ENCODE measurements at regions not wholly inside any gene's neighbourhood (a gene's known extent, or its start where the extent isn't known, plus 50 kb on each side); places are given as distances from the start of the nearest gene placed in this dataset.

DNA sequence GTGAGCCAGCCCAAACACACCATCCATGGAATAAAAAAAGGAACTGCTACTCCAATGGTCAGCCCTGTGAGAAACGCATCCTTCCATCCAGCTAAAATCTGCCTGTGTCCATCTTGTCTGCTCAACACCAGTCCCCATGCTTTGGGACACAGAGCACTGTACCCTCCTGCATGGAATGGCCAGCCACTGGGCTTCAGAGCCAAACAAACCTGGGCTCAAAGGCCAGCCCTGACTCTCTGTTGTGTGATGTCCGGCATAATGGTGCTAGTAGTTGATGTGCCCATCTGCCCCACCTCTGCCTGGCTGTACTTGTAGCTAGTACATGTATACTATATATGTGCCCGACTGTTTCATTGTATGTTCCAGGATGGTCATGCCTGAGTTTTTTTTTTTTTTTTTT lies 77.6 kb upstream of the AMZ2 start:
- Histone ChIP-seq H3K9ac (ENCODE audit: low read depth, low read length) (no peak overlapping the region), H3K4me3 (ENCODE audit: insufficient read depth, low read depth, low read length) (no peak overlapping the region), H3K56ac (ENCODE audit: extremely low read depth, insufficient read depth, low read length) (no peak overlapping the region), H2BK120ac (ENCODE audit: low read depth, low read length) (no peak overlapping the region), H2AK5ac (ENCODE audit: low read depth, low read length) (no peak overlapping the region), H3K14ac (replicated peaks; ENCODE audit: low read depth, low read length) (no peak overlapping the region), H4K20me1 (ENCODE audit: insufficient read depth, low read length) (no peaks in the 10 kb centered on the region), H3K9me3 (ENCODE audit: control insufficient read depth, insufficient read depth, low read length) (no peaks in the 10 kb centered on the region), H3K4me2 (ENCODE audit: low read depth, low read length) (no peak overlapping the region), H3K36me3 (ENCODE audit: control insufficient read depth, insufficient read depth, low read length) (no peaks in the 10 kb centered on the region), H3K18ac (ENCODE audit: low read depth, low read length) (no peak overlapping the region), H3K4ac (ENCODE audit: low read depth, low read length) (no peak overlapping the region), H2BK5ac (ENCODE audit: low read depth, low read length, poor library complexity, severe bottlenecking) (no peak overlapping the region), H3K27me3 (ENCODE audit: control insufficient read depth, insufficient read depth, low read length) (peaks cover 3% of the 10 kb centered on the region; the same call in 1 of the 2 replicates), H2AK9ac (replicated peaks; ENCODE audit: low read depth, low read length, poor library complexity) (no peak overlapping the region), H3K27ac (ENCODE audit: insufficient read depth, low read length) (no peak overlapping the region), H2BK15ac (ENCODE audit: low read depth, low read length) (no peak overlapping the region), H2BK20ac (ENCODE audit: low read depth, low read length) (no peak overlapping the region), H3K79me1 (ENCODE audit: low read depth in 1 of 2, low read length in 2 of 2) (no peaks in the 10 kb centered on the region), H4K91ac (ENCODE audit: insufficient read depth, low read depth, low read length) (no peak overlapping the region), H3K9me1 (ENCODE audit: insufficient read depth, low read length) (no peaks in the 10 kb centered on the region), H3K4me1 (ENCODE audit: control insufficient read depth, insufficient read depth, low read length) (no peaks in the 10 kb centered on the region), H3K23ac (ENCODE audit: low read depth, low read length) (no peak overlapping the region), H4K8ac (ENCODE audit: low read depth in 2 of 2, low read length in 2 of 2) (no peak overlapping the region), H4K5ac (ENCODE audit: low read depth, low read length) (no peak overlapping the region), H2AFZ (replicated peaks; ENCODE audit: low read length, poor library complexity) (no peak overlapping the region)
- DNase-seq (no peak), ATAC-seq (ENCODE audit: low read depth) (no peak)
- no CpG with 5 or more reads among the region's 3 CpGs for WGBS, 2 experiments (ENCODE audit: extremely low coverage in 2 of 2, insufficient read length in 1 of 2)
- TF ChIP-seq NFE2L2 (IDR thresholded peaks at IDR 0.05; ENCODE audit: low read depth, low read length): no peak
- in situ Hi-C loops (cut with MboI; ENCODE audit: low sequenced_read_pairs) (loop anchor here (25.0 kb wide), 1 partner anchor 592 kb away; no protein-coding TSS in a partner anchor), intact Hi-C loops (cut with micrococcal nuclease) (loop anchor here (5.0 to 10.0 kb wide), 2 partner anchors 77 to 595 kb away; partner anchors contain the start of gene AMZ2), dilution Hi-C loops (cut with HindIII; ENCODE audit: low sequenced_read_pairs, unreplicated experiment) (no loop called here)
- CTCF ChIA-PET: interaction anchor here (0.7 kb wide), 1 partner anchor 290 kb away, joined by 3 read pairs; no protein-coding TSS in a partner anchor
- POLR2A ChIA-PET (ENCODE audit: unreplicated experiment): no interaction called here
- no TSS peak for BruUV-seq (replicated peaks)

Data from IMR-90 (cell line).